Activated CD8-positive, alpha-beta T cell treated with anti-CD3 and anti-CD28 coated beads for 36 hours (primary cell): ENCODE measurements at regions not wholly inside any gene's neighbourhood (a gene's known extent, or its start where the extent isn't known, plus 50 kb on each side); places are given as distances from the start of the nearest gene placed in this dataset.

Experiments used
- ATAC-seq: fragments of 200-7000 bp; cut with Tn5 transposase; one replicate; pipeline ENCODE4 v1.10.0; 2021; ENCODE audit warnings: mild to moderate bottlenecking, moderate library complexity
- CTCF ChIA-PET: fragments of 350-600 bp; sonication (Branson Sonifier 250); formaldehyde crosslinking; loops from one replicate; lab custom pipeline; 2021; ENCODE audit warnings: antibody characterized with exemption; lab: Charles Lee
- POLR2A ChIA-PET: fragments of 350-600 bp; sonication (Branson Sonifier 250); formaldehyde crosslinking; loops from one replicate; lab custom pipeline; 2021; ENCODE audit warnings: antibody characterized with exemption; lab: Charles Lee
- DNase-seq: peaks from one replicate; pipeline ENCODE4 v3.0.0-alpha.2; 2020
- H3K27ac Mint-ChIP-seq: one replicate; pipeline ENCODE4 v1.8.0; 2021; ENCODE audit warnings: mild to moderate bottlenecking, mixed read lengths
- H3K27me3 Mint-ChIP-seq: one replicate; pipeline ENCODE4 v1.8.0; 2021; ENCODE audit warnings: mixed read lengths
- H3K36me3 Mint-ChIP-seq: one replicate; pipeline ENCODE4 v1.8.0; 2021; ENCODE audit warnings: low read depth, mixed read lengths
- H3K4me1 Mint-ChIP-seq: one replicate; pipeline ENCODE4 v1.8.0; 2021; ENCODE audit warnings: low read depth, mixed read lengths
- H3K4me3 Mint-ChIP-seq: one replicate; pipeline ENCODE4 v1.8.0; 2021; ENCODE audit warnings: mild to moderate bottlenecking, moderate library complexity, mixed read lengths
- H3K9me3 Mint-ChIP-seq: one replicate; pipeline ENCODE4 v1.8.0; 2021; ENCODE audit warnings: mixed read lengths
- intact Hi-C: fragments of 100-400 bp; cut with micrococcal nuclease; formaldehyde crosslinking; loops from one replicate; pipeline ENCODE4 v1.10.0; 2022
- TF ChIP-seq, protein P1 (sequence below): fragments of 200-600 bp; IDR thresholded peaks from one replicate; pipeline ENCODE4 v1.8.0; 2022; ENCODE audit warnings: antibody characterized with exemption, mild to moderate bottlenecking

DNA sequence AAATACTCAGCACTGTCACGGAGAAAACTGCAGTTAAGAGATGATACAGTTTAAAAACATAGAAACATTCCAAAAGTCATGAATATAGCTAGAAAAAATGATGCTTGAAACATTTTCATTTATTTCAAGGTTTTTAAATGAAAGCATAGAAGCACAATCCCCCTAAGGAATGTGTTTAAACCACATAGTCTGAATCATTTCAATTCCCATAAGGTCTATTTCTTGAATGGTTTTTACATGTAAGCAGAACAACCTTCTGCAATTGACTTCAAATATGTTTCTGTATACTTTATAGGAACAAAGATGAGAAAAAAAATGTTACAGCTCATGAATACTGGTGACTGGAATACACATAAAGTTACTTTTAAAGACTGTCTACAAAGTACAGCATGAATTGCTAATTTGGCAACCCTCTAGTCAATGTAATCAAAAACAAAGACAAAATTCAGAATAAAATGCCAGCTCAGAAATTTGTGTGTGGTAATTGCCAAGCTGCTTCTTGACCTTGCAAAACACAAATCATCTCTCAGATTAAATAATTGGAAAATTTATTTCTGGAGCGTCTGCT lies 886.4 kb upstream of the ADGRL3 start:
- ChIA-PET POLR2A (no interaction called here), CTCF (no interaction called here)
- ATAC-seq = no peak
- H3K4me1 Mint-ChIP-seq = no peaks in the 10 kb centered on the region
- no peak overlapping the region for H3K4me3 Mint-ChIP-seq
- no peaks in the 10 kb centered on the region for H3K27me3 Mint-ChIP-seq
- TF ChIP-seq, protein P1, sequence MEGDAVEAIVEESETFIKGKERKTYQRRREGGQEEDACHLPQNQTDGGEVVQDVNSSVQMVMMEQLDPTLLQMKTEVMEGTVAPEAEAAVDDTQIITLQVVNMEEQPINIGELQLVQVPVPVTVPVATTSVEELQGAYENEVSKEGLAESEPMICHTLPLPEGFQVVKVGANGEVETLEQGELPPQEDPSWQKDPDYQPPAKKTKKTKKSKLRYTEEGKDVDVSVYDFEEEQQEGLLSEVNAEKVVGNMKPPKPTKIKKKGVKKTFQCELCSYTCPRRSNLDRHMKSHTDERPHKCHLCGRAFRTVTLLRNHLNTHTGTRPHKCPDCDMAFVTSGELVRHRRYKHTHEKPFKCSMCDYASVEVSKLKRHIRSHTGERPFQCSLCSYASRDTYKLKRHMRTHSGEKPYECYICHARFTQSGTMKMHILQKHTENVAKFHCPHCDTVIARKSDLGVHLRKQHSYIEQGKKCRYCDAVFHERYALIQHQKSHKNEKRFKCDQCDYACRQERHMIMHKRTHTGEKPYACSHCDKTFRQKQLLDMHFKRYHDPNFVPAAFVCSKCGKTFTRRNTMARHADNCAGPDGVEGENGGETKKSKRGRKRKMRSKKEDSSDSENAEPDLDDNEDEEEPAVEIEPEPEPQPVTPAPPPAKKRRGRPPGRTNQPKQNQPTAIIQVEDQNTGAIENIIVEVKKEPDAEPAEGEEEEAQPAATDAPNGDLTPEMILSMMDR = no peak
- H3K9me3 Mint-ChIP-seq = peaks cover 2% of the 10 kb centered on the region
- no peaks in the 10 kb centered on the region for H3K36me3 Mint-ChIP-seq
- no peak for DNase-seq
- intact Hi-C loops = no loop called here
- H3K27ac Mint-ChIP-seq = no peak overlapping the region

DNA sequence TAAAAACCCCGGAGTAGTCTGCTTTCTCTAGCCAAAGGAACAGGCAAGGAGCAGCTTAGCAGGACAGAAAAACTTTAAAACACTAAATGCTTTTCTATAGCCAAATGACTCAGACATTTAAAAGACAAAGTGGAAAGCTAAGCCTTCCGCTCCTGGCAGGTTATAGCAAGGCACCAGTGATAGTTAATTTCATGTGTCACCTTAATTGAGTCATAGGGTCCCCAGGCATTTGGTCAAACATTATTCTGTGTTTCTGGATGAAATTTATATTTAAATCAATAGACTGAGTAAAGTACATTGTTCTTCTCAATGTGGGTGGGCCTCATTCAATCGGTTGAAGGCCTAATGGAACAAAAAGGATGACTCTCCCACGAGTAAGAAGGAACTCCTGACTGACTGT lies 885.7 kb upstream of the ADGRL3 start:
- H3K27me3 Mint-ChIP-seq = no peaks in the 10 kb centered on the region
- intact Hi-C loops = no loop called here
- peaks cover 4% of the 10 kb centered on the region for H3K9me3 Mint-ChIP-seq
- POLR2A ChIA-PET = no interaction called here
- CTCF ChIA-PET = no interaction called here
- H3K27ac Mint-ChIP-seq = no peak overlapping the region
- ATAC-seq (no peak), DNase-seq (no peak)
- TF ChIP-seq, protein P1 = no peak
- no peaks in the 10 kb centered on the region for H3K36me3 Mint-ChIP-seq
- H3K4me1 Mint-ChIP-seq = no peaks in the 10 kb centered on the region
- no peak overlapping the region for H3K4me3 Mint-ChIP-seq

- no peaks in the 10 kb centered on the region for H3K36me3 Mint-ChIP-seq
- peaks cover 7% of the 10 kb centered on the region for H3K9me3 Mint-ChIP-seq
- H3K27me3 Mint-ChIP-seq = no peaks in the 10 kb centered on the region
- H3K27ac Mint-ChIP-seq = no peak overlapping the region
- H3K4me1 Mint-ChIP-seq = no peaks in the 10 kb centered on the region
- ChIA-PET CTCF (no interaction called here), POLR2A (no interaction called here)
- DNase-seq (no peak), ATAC-seq (no peak)
- intact Hi-C loops = no loop called here
- TF ChIP-seq, protein P1 = no peak
- no peak overlapping the region for H3K4me3 Mint-ChIP-seq
These were observed 884.5 kb upstream of the ADGRL3 start for GRCh38 chr4:60315586-60315985.

DNA sequence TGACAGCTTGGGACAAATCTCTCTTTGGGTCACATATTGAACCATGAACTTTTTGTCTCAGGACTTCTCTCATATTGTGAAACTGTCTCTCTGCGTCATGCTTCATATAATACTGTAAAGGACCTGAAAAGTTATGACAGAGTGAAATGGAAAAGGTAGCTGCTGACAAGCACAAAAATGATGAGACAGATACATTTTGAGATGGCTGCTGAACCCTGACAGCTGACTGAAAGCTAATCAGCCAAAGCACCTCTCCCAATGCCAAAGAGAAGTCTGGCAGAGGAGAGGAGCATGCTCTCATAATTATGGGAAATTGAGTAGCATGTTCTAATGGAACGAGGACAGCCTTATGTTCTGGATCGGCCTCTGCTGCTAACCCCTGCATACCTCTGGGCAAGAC lies 873.4 kb upstream of the ADGRL3 start:
- H3K9me3 Mint-ChIP-seq = peaks cover 4% of the 10 kb centered on the region
- CTCF ChIA-PET = no interaction called here
- TF ChIP-seq, protein P1 = no peak

DNA sequence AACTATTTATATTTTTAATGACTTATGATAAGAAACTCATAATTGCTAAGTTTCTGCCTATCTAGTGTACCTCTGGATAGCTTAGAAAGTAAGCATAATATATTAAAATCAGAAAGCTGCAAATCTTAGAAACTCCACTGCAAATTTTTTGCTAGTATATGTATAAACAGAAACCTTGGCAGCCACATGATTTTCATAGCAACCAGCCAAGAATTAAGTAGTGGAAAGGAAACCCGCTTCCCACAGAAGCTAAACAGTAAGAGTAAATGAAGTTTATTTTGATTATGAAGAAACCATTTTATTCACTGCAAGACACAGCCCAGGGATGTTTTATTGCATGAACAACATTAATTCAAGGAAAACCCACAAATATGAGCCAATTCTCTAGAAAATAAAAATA lies 872.5 kb upstream of the ADGRL3 start:
- DNase-seq = no peak
- no peaks in the 10 kb centered on the region for H3K27me3 Mint-ChIP-seq
- no peaks in the 10 kb centered on the region for H3K36me3 Mint-ChIP-seq
- peaks cover 2% of the 10 kb centered on the region for H3K9me3 Mint-ChIP-seq
- TF ChIP-seq, protein P1 = no peak
- no peak overlapping the region for H3K27ac Mint-ChIP-seq
- ChIA-PET CTCF (no interaction called here), POLR2A (no interaction called here)
- no peaks in the 10 kb centered on the region for H3K4me1 Mint-ChIP-seq
- ATAC-seq = no peak
- intact Hi-C loops = no loop called here
- no peak overlapping the region for H3K4me3 Mint-ChIP-seq

More for the DNA sequence above, 873.4 kb upstream of the ADGRL3 start:
- no peaks in the 10 kb centered on the region for H3K36me3 Mint-ChIP-seq
- POLR2A ChIA-PET = no interaction called here
- no peak for ATAC-seq
- H3K4me3 Mint-ChIP-seq = no peak overlapping the region
- H3K27ac Mint-ChIP-seq = no peak overlapping the region
- intact Hi-C loops = no loop called here
- H3K27me3 Mint-ChIP-seq = no peaks in the 10 kb centered on the region
- H3K4me1 Mint-ChIP-seq = no peaks in the 10 kb centered on the region
- no peak for DNase-seq
